OCI-LY7 (cell line): ENCODE measurements at regions not wholly inside any gene's neighbourhood (a gene's known extent, or its start where the extent isn't known, plus 50 kb on each side); places are given as distances from the start of the nearest gene placed in this dataset.

ENCODE experiments used
- EZH2phosphoT487 ChIP-seq: fragments of 200-600 bp; sonication (generic); IDR thresholded peaks from 2 replicates; pipeline ENCODE4 v1.6.1; 2018; ENCODE audit warnings: low read depth, borderline replicate concordance, mild to moderate bottlenecking, mixed run types, antibody characterized with exemption, low read length, moderate library complexity, mixed read lengths
- TF ChIP-seq, protein P1 (sequence below): fragments of 200-600 bp; sonication (generic); conservative IDR thresholded peaks from 2 replicates; pipeline ENCODE4 v1.5.1; 2014; ENCODE audit warnings: mild to moderate bottlenecking, antibody characterized with exemption, low read length, moderate library complexity, mixed read lengths

DNA sequence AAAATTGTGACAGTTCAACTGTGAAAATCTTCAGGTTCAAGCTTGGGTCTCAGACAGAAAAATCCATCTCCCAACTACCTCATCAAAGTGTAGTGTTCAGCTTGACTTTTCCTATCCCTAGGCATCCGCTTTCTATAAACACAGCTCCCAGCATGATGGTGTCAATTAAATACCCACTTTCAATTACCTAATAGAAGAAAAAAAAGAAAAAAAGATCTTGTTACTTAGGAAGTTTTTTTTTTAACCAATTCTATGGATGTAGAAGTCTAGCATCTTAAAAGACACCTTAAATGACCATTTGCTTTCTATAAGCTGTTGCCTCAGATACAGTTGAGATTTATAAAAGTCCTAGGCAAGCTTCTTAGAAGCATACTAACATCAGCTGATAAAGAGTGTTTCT is 244.1 kb upstream of the MTNR1B start:
- TF ChIP-seq, protein P1, sequence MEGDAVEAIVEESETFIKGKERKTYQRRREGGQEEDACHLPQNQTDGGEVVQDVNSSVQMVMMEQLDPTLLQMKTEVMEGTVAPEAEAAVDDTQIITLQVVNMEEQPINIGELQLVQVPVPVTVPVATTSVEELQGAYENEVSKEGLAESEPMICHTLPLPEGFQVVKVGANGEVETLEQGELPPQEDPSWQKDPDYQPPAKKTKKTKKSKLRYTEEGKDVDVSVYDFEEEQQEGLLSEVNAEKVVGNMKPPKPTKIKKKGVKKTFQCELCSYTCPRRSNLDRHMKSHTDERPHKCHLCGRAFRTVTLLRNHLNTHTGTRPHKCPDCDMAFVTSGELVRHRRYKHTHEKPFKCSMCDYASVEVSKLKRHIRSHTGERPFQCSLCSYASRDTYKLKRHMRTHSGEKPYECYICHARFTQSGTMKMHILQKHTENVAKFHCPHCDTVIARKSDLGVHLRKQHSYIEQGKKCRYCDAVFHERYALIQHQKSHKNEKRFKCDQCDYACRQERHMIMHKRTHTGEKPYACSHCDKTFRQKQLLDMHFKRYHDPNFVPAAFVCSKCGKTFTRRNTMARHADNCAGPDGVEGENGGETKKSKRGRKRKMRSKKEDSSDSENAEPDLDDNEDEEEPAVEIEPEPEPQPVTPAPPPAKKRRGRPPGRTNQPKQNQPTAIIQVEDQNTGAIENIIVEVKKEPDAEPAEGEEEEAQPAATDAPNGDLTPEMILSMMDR = no peak
- no peak for TF ChIP-seq EZH2phosphoT487
